HL-60 (cell line): ENCODE measurements at regions not wholly inside any gene's neighbourhood (a gene's known extent, or its start where the extent isn't known, plus 50 kb on each side); places are given as distances from the start of the nearest gene placed in this dataset.

Experiments
- POLR2AphosphoS5 ChIP-seq: IDR thresholded peaks from 2 replicates; pipeline ENCODE4 v1.6.1; 2012; ENCODE audit warnings: low read depth
- REST ChIP-seq: IDR thresholded peaks from 2 replicates; pipeline ENCODE4 v1.6.1; 2012; ENCODE audit warnings: low read depth; ENCODE audit not compliant: insufficient replicate concordance
- TF ChIP-seq, protein P1 (sequence below): IDR thresholded peaks from one replicate; pipeline ENCODE4 v1.5.1; 2011; ENCODE audit warnings: low read length, control low read depth, inconsistent platforms; ENCODE audit not compliant: insufficient read depth

- TF ChIP-seq, protein P1, sequence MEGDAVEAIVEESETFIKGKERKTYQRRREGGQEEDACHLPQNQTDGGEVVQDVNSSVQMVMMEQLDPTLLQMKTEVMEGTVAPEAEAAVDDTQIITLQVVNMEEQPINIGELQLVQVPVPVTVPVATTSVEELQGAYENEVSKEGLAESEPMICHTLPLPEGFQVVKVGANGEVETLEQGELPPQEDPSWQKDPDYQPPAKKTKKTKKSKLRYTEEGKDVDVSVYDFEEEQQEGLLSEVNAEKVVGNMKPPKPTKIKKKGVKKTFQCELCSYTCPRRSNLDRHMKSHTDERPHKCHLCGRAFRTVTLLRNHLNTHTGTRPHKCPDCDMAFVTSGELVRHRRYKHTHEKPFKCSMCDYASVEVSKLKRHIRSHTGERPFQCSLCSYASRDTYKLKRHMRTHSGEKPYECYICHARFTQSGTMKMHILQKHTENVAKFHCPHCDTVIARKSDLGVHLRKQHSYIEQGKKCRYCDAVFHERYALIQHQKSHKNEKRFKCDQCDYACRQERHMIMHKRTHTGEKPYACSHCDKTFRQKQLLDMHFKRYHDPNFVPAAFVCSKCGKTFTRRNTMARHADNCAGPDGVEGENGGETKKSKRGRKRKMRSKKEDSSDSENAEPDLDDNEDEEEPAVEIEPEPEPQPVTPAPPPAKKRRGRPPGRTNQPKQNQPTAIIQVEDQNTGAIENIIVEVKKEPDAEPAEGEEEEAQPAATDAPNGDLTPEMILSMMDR: no peak
- no peak for TF ChIP-seq REST
- TF ChIP-seq POLR2AphosphoS5: no peak
Measured at GRCh38 chr16:13305019-13305755, 403.8 kb downstream of the SHISA9 start.
